ENCODE measurements at regions not wholly inside any gene's neighbourhood (a gene's known extent, or its start where the extent isn't known, plus 50 kb on each side); places are given as distances from the start of the nearest gene placed in this dataset.

DNA sequence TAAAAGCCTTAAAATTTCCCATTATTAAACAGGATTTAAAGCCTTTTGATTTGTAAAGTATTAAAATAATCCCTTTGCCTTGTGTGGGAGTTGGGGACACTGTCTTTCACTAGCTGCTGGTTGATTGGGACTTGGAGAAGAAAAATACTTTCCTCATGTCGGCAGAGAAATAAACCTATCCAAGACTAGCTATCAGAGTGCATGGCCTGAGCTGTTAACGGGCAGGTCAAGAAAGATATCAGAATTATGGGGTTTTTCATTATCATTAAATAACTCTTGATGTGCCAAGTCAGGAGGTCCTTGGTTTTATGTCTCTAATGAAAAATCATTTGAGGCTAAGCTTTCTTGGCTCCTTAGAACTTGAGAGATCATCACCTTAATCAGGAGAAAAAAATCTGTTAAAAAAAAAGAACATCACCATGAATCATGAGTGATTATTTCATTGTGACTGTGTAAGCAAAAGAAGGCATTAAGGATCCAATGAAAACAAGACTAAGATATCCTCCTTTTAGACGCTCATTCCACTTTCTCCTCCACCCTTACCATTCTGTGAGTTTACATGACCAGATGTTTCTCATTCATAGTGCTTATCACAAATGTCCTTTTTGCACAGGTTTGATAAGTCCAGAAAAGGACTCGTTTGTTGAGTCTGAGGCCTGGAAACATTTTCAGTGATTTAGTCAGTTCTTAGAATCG lies 140.4 kb upstream of the EGFLAM start:
- Histone ChIP-seq H3K79me2 (ENCODE audit: insufficient read depth, low read length) (no peaks in the 10 kb centered on the region), H3K4me1 (ENCODE audit: control insufficient read depth in 1 of 2, insufficient read depth in 2 of 2, low read length in 2 of 2) (no peaks in the 10 kb centered on the region), H3K4me3 (replicated peaks in 1 of 2; ENCODE audit: low read depth in 1 of 2, low read length in 2 of 2) (no peak overlapping the region), H2AFZ (ENCODE audit: low read depth, low read length, poor library complexity, severe bottlenecking) (no peak overlapping the region), H3K27ac (ENCODE audit: low read depth, low read length) (no peak overlapping the region), H3K9me2 (ENCODE audit: insufficient read depth) (no peaks in the 10 kb centered on the region), H3K36me3 (ENCODE audit: control insufficient read depth in 1 of 2, insufficient read depth in 2 of 2, low read length in 2 of 2) (no peaks in the 10 kb centered on the region), H3K9ac (ENCODE audit: low read length) (no peak overlapping the region), H4K20me1 (ENCODE audit: insufficient read depth) (no peaks in the 10 kb centered on the region), H3K9me3 (ENCODE audit: control insufficient read depth in 1 of 2, insufficient read depth in 1 of 2, low read depth in 1 of 2, low read length in 2 of 2) (no peaks in the 10 kb centered on the region), H3K27me3 (ENCODE audit: insufficient read depth, low read length) (peaks cover 10% of the 10 kb centered on the region; the same call in 1 of the 2 replicates), H3K4me2 (ENCODE audit: low read length) (no peak overlapping the region)
- RAD21 ChIA-PET (ENCODE audit: low non-redundant PET in 1 of 2, low total read pairs in 2 of 2, uncharacterized antibody in 2 of 2, unreplicated experiment in 2 of 2), result no interaction called here
- intact Hi-C loops (cut with micrococcal nuclease), result no loop called here
- POLR2A ChIA-PET, result no interaction called here
- TF ChIP-seq YY1 (IDR thresholded peaks at IDR 0.05; ENCODE audit: extremely low read depth, insufficient replicate concordance, low read depth, low read length) (no peak), ZFX (IDR thresholded peaks at IDR 0.05) (no peak), EZH2phosphoT487 (IDR thresholded peaks at IDR 0.05; ENCODE audit: borderline replicate concordance) (no peak), POLR2A (IDR thresholded peaks at IDR 0.05; ENCODE audit: borderline replicate concordance, extremely low read depth, insufficient read depth, insufficient read length) (no peak), POLR2AphosphoS5 (IDR thresholded peaks at IDR 0.05; ENCODE audit: low read depth, low read length) (no peak), EZH2 (IDR thresholded peaks at IDR 0.05) (no peak), CBX3 (IDR thresholded peaks at IDR 0.05; ENCODE audit: low read depth) (no peak), SRF (IDR thresholded peaks at IDR 0.05; ENCODE audit: low read depth) (no peak), SP1 (IDR thresholded peaks at IDR 0.05; ENCODE audit: low read depth) (no peak), SIN3A (IDR thresholded peaks at IDR 0.05; ENCODE audit: low read depth) (no peak), JUND (IDR thresholded peaks at IDR 0.05) (no peak), RAD21 (IDR thresholded peaks at IDR 0.05; ENCODE audit: low read depth) (no peak), ELF1 (IDR thresholded peaks at IDR 0.05; ENCODE audit: borderline replicate concordance, low read depth) (no peak)
- TF ChIP-seq, protein P1, sequence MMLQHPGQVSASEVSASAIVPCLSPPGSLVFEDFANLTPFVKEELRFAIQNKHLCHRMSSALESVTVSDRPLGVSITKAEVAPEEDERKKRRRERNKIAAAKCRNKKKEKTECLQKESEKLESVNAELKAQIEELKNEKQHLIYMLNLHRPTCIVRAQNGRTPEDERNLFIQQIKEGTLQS (IDR thresholded peaks at IDR 0.05), result no peak
- TF ChIP-seq, protein P2, sequence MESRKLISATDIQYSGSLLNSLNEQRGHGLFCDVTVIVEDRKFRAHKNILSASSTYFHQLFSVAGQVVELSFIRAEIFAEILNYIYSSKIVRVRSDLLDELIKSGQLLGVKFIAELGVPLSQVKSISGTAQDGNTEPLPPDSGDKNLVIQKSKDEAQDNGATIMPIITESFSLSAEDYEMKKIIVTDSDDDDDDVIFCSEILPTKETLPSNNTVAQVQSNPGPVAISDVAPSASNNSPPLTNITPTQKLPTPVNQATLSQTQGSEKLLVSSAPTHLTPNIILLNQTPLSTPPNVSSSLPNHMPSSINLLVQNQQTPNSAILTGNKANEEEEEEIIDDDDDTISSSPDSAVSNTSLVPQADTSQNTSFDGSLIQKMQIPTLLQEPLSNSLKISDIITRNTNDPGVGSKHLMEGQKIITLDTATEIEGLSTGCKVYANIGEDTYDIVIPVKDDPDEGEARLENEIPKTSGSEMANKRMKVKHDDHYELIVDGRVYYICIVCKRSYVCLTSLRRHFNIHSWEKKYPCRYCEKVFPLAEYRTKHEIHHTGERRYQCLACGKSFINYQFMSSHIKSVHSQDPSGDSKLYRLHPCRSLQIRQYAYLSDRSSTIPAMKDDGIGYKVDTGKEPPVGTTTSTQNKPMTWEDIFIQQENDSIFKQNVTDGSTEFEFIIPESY (IDR thresholded peaks at IDR 0.05; ENCODE audit: extremely low read depth, insufficient replicate concordance, low read length), result no peak
- TF ChIP-seq, protein P3, sequence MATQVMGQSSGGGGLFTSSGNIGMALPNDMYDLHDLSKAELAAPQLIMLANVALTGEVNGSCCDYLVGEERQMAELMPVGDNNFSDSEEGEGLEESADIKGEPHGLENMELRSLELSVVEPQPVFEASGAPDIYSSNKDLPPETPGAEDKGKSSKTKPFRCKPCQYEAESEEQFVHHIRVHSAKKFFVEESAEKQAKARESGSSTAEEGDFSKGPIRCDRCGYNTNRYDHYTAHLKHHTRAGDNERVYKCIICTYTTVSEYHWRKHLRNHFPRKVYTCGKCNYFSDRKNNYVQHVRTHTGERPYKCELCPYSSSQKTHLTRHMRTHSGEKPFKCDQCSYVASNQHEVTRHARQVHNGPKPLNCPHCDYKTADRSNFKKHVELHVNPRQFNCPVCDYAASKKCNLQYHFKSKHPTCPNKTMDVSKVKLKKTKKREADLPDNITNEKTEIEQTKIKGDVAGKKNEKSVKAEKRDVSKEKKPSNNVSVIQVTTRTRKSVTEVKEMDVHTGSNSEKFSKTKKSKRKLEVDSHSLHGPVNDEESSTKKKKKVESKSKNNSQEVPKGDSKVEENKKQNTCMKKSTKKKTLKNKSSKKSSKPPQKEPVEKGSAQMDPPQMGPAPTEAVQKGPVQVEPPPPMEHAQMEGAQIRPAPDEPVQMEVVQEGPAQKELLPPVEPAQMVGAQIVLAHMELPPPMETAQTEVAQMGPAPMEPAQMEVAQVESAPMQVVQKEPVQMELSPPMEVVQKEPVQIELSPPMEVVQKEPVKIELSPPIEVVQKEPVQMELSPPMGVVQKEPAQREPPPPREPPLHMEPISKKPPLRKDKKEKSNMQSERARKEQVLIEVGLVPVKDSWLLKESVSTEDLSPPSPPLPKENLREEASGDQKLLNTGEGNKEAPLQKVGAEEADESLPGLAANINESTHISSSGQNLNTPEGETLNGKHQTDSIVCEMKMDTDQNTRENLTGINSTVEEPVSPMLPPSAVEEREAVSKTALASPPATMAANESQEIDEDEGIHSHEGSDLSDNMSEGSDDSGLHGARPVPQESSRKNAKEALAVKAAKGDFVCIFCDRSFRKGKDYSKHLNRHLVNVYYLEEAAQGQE (IDR thresholded peaks at IDR 0.05; ENCODE audit: low read depth), result no peak
- TF ChIP-seq, protein P4, sequence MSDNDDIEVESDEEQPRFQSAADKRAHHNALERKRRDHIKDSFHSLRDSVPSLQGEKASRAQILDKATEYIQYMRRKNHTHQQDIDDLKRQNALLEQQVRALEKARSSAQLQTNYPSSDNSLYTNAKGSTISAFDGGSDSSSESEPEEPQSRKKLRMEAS (IDR thresholded peaks at IDR 0.05), result no peak
- TF ChIP-seq, protein P5, sequence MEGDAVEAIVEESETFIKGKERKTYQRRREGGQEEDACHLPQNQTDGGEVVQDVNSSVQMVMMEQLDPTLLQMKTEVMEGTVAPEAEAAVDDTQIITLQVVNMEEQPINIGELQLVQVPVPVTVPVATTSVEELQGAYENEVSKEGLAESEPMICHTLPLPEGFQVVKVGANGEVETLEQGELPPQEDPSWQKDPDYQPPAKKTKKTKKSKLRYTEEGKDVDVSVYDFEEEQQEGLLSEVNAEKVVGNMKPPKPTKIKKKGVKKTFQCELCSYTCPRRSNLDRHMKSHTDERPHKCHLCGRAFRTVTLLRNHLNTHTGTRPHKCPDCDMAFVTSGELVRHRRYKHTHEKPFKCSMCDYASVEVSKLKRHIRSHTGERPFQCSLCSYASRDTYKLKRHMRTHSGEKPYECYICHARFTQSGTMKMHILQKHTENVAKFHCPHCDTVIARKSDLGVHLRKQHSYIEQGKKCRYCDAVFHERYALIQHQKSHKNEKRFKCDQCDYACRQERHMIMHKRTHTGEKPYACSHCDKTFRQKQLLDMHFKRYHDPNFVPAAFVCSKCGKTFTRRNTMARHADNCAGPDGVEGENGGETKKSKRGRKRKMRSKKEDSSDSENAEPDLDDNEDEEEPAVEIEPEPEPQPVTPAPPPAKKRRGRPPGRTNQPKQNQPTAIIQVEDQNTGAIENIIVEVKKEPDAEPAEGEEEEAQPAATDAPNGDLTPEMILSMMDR (IDR thresholded peaks at IDR 0.05 in 2 of 3, conservative IDR thresholded peaks at IDR 0.05 in 1 of 3; ENCODE audit: borderline replicate concordance in 1 of 3, insufficient read depth in 1 of 3, low read depth in 2 of 3, low read length in 2 of 3), result no peak
- CTCF ChIA-PET, result no interaction called here
- ATAC-seq (no peak), DNase-seq (ENCODE audit: low read depth, low spot score) (no peak)
- no TSS peak for BruUV-seq (replicated peaks)
